NCI-H1105 treated with DMSO at 0.1 percent for 48 hours (cell line): ENCODE measurements at regions not wholly inside any gene's neighbourhood (a gene's known extent, or its start where the extent isn't known, plus 50 kb on each side); places are given as distances from the start of the nearest gene placed in this dataset.
"Not testable (repeated sequence)": the region's sequence is repeated elsewhere in the genome, so short reads cannot be mapped to it uniquely, and the experiment has no call there.

ENCODE experiments used
- DNase-seq: peaks from one replicate; lab custom pipeline; 2025; lab: John Stamatoyannopoulos, UW

DNA sequence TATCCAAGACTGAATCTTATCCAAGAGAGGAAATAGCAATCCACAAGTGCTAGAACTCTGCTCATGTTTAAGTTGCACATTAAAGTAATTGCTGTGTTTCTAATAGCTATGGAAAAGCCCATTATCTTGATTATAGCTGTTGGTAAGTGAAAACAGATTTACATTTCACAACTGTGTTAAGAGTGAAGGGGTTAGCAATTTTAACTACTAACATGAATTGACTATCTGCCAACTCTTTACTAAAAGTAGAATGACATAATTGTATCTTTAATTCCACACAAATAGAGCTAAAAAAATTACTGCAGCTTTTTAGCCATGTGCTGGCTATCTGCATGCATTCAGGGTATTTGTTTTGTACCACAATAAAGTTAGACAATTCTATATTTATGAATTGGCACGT, 277.9 kb upstream of the IRAK1BP1 start:
- DNase-seq, result peak; percentile 99

- no peak for DNase-seq
Observed at GRCh38 chr6:78593898-78594667, 273.3 kb upstream of the IRAK1BP1 start.

- DNase-seq, result no peak
Observed at GRCh38 chr6:78594668-78595066, 272.7 kb upstream of the IRAK1BP1 start.

- no peak for DNase-seq
Observed at GRCh38 chr6:78597966-78598365, 269.4 kb upstream of the IRAK1BP1 start.

DNA sequence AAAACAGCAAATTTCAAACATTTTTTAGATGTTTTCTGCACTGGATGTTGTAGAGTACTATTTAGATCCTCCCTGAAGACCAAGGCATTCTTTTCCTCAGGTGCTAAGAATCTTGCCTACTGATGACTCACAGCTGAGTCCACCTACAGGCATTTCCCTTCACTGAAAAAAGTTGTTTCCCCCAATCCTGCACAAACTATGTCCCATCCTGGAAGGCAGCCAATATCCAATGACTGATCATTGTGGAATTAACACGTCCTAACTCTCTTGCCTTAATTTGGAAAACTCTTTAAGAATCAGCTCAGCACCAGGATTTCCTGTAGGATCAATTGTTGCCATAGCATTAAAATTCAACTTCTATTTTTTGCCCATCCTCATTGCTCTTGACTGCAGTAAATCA, 268.4 kb upstream of the IRAK1BP1 start:
- no peak for DNase-seq

DNA sequence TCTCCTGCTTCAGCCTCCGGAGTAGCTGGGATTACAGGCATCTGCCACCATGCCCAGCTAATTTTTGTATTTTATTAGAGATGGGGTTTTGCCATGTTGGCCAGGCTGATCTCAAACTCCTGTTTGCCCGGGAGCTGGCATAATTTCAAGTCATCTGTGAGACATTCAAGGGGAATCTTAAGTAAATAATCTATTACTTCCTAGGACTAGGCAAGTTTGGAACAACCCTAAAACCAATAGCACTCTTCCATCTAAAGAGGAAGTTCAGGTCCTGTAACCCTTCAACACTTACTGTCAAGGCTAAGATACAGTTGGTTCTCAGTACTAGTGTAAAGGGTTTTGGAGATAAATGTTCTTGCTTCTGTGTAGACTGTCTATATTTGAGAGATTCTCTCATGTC, 267.8 kb upstream of the IRAK1BP1 start:
- DNase-seq, result no peak

DNA sequence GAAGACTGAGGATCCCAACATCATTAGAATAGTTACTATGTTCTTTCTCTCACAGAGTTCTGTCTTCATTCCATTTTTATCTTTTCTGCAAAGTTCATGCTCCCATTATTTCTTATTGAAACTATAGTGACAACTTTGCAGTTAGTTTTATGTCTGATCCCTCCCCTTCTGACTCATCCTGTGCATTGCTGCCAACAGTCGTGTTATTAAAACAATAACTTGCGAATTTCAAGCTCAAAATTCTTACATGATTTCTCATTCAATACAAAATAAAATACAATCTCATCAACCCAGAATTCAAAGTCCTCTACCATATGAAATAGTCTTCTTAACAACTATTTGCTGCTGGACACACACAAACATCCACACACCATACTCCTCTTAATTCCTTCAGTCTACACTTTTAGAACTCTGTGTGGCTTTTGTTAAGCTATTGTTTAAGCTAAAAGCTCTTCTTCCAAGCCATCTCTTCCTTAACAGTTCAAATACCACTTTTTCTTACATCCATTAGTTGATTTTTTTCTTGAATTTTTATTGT, 261.4 kb upstream of the IRAK1BP1 start:
- DNase-seq, result no peak

- DNase-seq, result no peak
Observed at GRCh38 chr6:78607189-78607588, 260.2 kb upstream of the IRAK1BP1 start.

- peak; percentile 68 for DNase-seq
Observed at GRCh38 chr6:78611102-78611620, 256.2 kb upstream of the IRAK1BP1 start.

DNA sequence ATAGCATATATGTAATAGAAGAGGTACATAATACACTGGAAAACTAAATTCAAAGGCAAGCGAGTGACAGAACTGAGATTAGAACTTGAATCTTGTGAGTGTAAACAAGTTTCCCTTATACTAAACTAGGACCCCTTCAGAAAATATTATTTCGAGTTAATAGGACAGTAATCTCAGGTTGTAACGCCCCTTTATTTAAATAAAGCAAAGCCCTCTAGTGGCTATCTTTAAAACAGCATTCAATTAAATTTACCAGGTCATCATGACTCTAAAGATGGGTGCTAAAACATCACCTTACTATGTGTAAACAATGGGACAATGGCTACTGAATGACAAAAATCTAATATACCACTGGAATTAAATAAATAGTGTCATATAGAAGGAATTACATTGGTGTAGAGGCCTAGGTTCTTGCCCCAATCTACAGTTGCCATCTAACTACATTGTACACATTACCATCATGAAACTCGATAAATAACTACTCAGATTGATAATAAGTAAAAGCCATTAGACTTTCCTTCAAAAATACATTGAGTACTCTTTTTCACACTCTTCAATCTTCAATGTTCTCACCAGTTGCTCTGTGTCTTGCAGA, 255.4 kb upstream of the IRAK1BP1 start:
- peak; percentile 13 for DNase-seq

DNA sequence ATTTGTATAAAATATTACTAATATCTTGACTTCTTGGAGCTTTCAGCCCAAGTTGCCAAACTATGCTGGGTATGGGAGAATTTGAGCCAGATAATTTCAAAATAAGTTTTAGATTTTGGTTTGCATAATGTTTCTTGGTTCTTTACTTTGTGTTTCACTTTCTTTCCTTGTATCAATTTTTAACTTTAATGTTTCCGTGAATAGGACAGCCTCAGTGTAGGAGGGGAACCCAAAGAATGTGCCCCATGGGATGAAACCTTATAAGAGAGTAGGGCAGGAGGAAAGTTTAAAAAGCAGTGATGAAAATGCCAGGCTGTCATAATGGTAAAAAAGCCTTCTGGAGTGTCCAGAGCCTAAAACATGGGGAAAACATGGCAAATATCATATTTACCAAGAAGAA, 252.4 kb upstream of the IRAK1BP1 start:
- no peak for DNase-seq

DNA sequence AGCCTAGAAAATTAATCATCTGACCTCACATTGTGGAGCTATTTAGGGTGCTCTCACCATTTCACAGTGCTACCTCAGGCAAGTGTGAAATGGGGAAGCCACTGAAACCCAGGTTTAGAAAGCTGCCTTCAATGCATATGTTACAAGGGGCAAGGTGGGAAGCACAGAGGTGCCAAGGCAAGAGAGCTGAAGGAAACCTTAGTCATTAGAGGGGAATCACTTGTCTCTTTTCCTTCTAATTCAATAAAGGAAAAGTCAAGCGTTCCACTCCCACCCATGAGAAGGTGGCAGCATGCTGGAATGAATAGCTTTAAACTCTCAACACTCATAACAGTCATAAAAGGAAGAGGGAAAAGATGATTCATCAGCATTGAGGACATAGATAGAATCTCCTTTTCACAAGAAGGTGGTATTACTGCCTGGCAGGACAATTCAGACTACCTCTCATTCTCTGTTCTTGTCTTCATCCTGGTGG, 251.9 kb upstream of the IRAK1BP1 start:
- no peak for DNase-seq

DNA sequence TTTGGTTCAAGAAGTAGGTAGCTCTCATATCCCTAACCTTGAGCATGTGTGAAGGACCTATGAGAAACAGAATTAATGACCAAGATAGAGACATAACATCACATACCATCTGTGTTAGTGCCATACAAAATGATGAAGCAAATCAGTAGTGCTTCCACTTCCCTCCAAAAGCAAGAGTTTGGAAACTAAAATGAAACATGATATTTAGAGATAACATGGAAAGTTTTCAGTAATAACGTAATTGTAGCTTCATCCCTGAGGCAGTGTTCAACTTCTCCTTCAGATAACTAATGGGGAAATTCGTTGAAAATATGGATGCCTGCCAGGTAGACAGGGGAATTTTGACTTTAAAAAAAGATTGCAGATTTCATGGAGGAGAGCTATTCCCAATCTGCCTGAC, 248.4 kb upstream of the IRAK1BP1 start:
- peak; percentile 14 for DNase-seq

DNA sequence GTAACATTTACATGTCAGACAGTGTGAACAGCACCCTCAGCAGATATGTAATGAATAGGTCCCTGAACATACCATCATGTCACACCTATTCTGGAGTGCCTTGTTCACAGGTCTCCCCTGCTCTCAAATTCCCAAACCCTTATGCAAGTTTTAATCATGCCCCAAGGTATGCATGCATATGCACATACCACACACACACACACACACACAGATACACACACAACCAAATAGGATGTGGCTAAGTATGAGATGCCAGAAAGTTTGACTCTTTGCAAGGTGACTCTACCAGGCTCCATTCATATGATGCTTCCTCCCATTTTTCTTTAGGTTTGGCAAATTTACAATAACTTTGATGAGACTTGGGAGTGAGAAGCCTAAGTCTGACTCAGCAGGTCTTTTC, 243.8 kb upstream of the IRAK1BP1 start:
- DNase-seq, result no peak

DNA sequence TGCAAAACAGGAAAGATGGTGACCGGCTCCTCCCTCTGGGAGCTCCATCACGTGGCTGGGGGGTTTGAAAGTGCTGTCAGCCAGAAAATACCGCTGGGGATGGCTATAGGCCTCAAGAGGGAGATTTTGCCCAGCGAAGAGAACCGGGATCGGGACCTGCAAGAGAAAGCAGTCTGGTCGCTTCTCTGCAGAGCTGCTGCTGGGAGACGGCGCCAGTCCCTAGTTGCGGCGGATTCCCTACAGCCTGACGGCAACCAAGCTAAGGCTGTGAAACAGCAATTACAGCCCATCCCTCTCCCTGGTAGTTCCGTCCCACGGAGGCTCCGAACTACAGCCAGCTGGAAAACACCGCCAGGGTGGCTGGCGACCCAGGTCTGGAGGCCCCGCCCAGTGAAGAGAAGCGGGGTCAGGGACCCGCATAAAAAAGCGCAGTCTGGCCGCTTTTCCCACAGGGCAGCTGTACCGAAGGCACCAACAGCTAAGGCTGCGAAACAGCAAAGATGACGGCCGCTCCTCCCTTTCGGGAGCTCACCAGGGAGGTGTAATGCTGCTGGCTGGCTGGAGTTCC, 238.1 kb upstream of the IRAK1BP1 start:
- peak; percentile 13 for DNase-seq

DNA sequence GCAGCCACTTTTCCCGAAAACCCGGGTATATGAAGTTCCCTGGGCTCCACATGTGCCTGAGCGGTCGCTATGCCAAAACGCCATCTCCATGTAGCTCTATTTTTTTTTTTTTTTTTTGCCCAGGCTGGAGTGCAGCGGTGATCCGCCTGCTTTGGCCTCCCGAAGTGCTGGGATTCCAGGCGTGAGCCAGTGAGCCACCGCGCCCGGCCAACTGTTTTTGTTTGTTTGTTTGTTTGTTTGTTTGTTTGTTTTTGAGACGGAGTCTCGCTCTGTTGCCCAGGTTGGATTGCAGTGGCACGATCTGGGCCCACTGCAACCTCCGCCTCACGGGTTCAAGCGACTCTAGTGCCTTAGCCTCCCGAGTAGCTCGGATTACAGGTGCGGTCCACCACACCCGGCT, 237.5 kb upstream of the IRAK1BP1 start:
- no peak for DNase-seq

- DNase-seq, result no peak
Observed at GRCh38 chr6:78631976-78632375, 235.4 kb upstream of the IRAK1BP1 start.

DNA sequence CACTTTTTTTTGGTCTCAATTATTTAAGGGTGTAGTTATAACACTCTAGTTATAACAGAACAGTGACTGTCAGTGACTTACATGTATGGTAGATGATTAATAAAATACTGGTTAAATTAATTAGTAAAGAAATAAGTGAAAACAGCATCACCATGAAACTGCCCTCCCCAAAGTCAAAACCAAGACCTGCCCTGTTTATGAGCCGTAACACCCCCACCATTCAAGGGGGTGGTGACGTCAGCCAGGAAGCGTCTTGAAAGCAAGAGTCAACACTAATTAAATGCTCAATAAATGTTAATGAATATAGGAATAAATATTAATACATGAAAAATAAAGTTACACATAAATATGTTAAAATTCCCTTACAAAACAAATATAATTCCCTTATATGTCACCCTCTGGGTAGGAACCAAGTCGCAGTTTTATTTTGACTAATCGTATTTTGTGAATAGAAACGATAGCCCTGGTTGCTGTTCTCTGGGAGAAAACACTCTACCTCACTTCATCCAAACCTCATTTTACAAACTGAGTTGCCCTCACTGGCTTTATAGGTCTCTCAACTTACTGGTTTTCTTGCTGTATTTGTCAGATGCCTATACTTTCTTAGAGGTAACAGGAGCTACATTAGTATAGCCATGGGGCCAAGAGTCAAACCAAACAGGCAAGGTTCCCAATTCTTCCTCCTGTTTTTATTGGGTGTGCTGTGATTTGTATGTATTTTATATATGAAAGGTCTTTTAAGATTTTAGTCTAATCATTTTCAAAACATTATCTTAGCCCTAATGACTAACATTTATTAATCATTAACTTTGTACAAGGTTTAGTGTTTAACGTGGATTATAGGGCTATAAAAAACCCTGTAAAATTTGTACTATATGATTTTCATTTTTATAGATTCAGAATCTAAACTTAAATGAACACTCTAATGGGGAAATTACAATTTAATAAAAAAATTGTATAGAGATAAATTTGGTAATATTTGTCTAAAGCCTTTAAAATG, 227.9 kb upstream of the IRAK1BP1 start:
- DNase-seq, result no peak

- DNase-seq, result not testable (repeated sequence)
Observed at GRCh38 chr6:78643976-78644375, 223.4 kb upstream of the IRAK1BP1 start.

DNA sequence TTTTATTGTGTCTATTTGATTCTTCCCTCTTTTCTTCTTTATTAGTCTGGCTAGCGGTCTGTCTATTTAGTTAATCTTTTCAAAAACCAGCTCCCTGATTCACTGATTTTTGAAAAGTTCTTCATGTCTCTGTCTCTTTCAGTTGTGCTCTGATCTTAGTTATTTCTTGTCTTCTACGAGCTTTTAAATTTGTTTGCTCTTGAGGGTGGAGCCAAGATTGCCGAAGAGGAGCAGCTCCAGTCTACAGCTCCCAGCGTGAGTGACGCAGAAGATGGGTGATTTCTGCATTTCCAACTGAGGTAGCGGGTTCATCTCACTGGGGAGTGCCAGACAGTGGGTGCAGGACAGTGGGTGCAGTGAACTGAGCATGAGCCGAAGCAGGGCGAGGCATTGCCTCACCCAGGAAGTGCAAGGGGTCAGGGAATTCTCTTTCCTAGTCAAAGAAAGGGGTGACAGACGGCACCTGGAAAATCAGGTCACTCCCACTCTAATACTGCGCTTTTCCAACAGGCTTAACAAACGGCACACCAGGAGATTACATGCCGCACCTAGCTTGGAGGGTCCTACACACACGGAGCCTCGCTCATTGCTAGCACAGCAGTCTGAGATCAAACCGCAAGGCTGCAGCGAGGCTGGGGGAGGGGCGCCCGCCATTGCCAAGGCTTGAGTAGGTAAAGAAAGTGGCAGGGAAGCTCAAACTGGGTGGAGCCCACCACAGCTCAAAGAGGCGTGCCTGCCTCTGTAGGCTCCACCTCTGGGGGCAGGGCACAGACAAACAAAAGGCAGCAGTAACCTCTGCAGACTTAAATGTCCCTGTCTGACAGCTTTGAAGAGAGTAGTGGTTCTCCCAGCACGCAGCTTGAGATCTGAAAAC, 220.6 kb upstream of the IRAK1BP1 start:
- peak; percentile 8 for DNase-seq

DNA sequence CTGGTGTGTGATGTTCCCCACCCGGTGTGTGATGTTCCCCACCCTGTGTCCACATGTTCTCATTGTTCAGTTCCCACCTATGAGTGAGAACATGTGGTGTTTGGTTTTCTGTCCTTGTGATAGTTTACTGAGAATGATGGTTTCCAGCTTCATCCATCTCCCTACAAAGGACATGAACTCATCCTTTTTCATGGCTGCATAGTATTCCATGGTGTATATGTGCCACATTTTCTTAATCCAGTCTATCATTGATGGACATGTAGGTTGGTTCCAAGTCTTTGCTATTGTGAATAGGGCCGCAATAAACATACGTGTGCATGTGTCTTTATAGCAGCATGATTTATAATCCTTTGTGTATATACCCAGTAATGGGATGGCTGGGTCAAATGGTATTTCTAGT, 201.5 kb upstream of the IRAK1BP1 start:
- DNase-seq, result not testable (repeated sequence)
